ENCODE measurements at regions not wholly inside any gene's neighbourhood (a gene's known extent, or its start where the extent isn't known, plus 50 kb on each side); places are given as distances from the start of the nearest gene placed in this dataset.
"Not testable (repeated sequence)": the region's sequence is repeated elsewhere in the genome, so short reads cannot be mapped to it uniquely, and the experiment has no call there.

GRCh38 chr2:144738749-144739148, 218.8 kb upstream of the ZEB2 start:
- Histone ChIP-seq H3K9ac (ENCODE audit: low read length) (no peak overlapping the region), H3K36me3 (ENCODE audit: control insufficient read depth, insufficient read depth, low read length) (no peaks in the 10 kb centered on the region), H3K27me3 (ENCODE audit: control insufficient read depth, insufficient read depth, low read length) (no peaks in the 10 kb centered on the region), H3K4me1 (ENCODE audit: control insufficient read depth, insufficient read depth, low read length) (no peaks in the 10 kb centered on the region), H3K4me3 (ENCODE audit: low read length) (no peak overlapping the region), H3K27ac (ENCODE audit: low read depth, low read length) (no peak overlapping the region)

DNA sequence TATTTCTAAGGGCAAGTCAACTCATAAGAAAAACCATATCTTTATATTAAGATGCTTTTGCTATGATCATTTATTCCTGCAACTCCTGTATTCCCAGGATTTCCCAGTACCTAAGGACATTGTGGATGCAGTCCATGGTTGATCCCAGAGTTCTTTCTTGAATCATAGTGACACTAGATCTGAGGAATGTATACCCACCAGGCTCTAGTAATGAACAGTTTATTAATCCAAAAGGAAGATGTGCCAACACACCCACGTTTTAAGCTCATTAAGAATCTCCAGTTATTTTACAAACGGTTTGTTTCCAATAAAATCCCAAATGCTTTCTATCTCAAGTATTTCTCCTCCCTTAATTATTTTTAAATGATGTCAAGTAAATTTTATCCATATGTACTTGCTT, 210.8 kb upstream of the ZEB2 start:
- H3K27ac ChIP-seq (ENCODE audit: low read depth, low read length): no peak overlapping the region
- H3K9ac ChIP-seq (ENCODE audit: low read length): no peak overlapping the region
- no peaks in the 10 kb centered on the region for H3K4me1 ChIP-seq (ENCODE audit: control insufficient read depth, insufficient read depth, low read length)
- H3K36me3 ChIP-seq (ENCODE audit: control insufficient read depth, insufficient read depth, low read length): no peaks in the 10 kb centered on the region
- H3K4me3 ChIP-seq (ENCODE audit: low read length): no peak overlapping the region
- no peaks in the 10 kb centered on the region for H3K27me3 ChIP-seq (ENCODE audit: control insufficient read depth, insufficient read depth, low read length)

GRCh38 chr2:144724460-144724859, 204.5 kb upstream of the ZEB2 start:
- not testable (repeated sequence) for H3K36me3 ChIP-seq (ENCODE audit: control insufficient read depth, insufficient read depth, low read length); H3K4me1 ChIP-seq (ENCODE audit: control insufficient read depth, insufficient read depth, low read length); H3K4me3 ChIP-seq (ENCODE audit: low read length); H3K9ac ChIP-seq (ENCODE audit: low read length); H3K27ac ChIP-seq (ENCODE audit: low read depth, low read length); H3K27me3 ChIP-seq (ENCODE audit: control insufficient read depth, insufficient read depth, low read length)

DNA sequence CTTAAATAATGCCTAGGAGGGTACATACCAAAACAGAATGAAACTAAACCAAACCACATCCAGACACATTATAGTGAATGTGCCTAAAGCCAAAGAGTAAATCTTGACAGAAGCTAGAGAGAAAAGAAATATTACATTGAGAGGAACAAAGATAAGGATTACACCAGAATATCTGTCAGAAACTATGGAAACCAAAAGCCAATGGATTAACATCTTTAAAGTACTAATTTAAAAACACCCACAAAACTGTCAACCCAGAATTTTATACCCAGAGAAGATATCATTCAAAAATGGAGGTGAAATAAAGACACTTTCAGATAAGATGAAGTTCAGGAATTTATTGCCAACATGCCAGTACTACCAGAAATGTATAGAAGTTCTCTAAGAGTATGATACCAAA, 198.5 kb upstream of the ZEB2 start:
- no peak overlapping the region for H3K4me3 ChIP-seq (ENCODE audit: low read length)
- no peak overlapping the region for H3K9ac ChIP-seq (ENCODE audit: low read length)
- H3K27me3 ChIP-seq (ENCODE audit: control insufficient read depth, insufficient read depth, low read length): no peaks in the 10 kb centered on the region
- no peaks in the 10 kb centered on the region for H3K4me1 ChIP-seq (ENCODE audit: control insufficient read depth, insufficient read depth, low read length)
- H3K36me3 ChIP-seq (ENCODE audit: control insufficient read depth, insufficient read depth, low read length): no peaks in the 10 kb centered on the region
- H3K27ac ChIP-seq (ENCODE audit: low read depth, low read length): no peak overlapping the region

DNA sequence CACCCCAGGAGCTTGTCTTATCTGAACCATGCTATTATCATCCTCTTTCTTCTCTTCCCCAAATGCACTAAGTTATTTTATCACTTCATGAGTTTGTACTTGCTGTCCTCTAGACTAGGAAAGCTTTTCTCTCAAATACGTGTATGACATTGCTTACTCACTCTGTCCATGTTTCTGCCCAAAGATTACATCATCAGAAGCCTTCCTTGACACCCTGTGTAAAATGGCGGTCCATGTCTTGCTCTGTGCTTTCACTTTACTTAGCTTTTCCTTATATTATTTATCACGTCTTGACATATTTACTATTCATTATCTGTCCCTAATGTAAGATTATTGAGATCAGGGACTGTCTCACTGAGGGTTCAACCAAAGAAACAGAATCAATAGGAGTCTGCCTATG, 196.1 kb upstream of the ZEB2 start:
- no peak overlapping the region for H3K4me3 ChIP-seq (ENCODE audit: low read length)
- no peak overlapping the region for H3K9ac ChIP-seq (ENCODE audit: low read length)
- no peaks in the 10 kb centered on the region for H3K27me3 ChIP-seq (ENCODE audit: control insufficient read depth, insufficient read depth, low read length)
- no peaks in the 10 kb centered on the region for H3K4me1 ChIP-seq (ENCODE audit: control insufficient read depth, insufficient read depth, low read length)
- no peaks in the 10 kb centered on the region for H3K36me3 ChIP-seq (ENCODE audit: control insufficient read depth, insufficient read depth, low read length)
- no peak overlapping the region for H3K27ac ChIP-seq (ENCODE audit: low read depth, low read length)

DNA sequence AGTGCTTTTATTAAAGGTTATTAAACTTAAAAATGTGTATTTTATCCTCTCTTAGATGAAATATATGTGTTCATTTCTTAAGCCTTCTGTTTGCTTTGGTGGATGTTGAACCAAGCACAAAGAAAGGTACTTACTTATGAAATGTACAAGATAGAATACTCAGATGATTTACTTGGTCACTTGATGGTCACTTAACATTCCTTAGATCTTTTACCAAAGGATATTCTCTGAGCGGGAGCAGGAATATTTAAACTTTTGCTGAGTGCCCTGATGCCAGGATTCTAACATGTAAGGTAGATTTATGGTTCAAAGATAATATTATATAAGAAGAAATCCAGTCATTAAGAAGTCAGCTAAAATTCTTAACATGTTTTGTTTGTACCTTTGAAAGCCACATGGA, 193.5 kb upstream of the ZEB2 start:
- Histone ChIP-seq H3K4me1 (ENCODE audit: control insufficient read depth, insufficient read depth, low read length) (no peaks in the 10 kb centered on the region), H3K4me3 (ENCODE audit: low read length) (no peak overlapping the region), H3K9ac (ENCODE audit: low read length) (no peak overlapping the region), H3K27ac (ENCODE audit: low read depth, low read length) (no peak overlapping the region), H3K36me3 (ENCODE audit: control insufficient read depth, insufficient read depth, low read length) (no peaks in the 10 kb centered on the region), H3K27me3 (ENCODE audit: control insufficient read depth, insufficient read depth, low read length) (no peaks in the 10 kb centered on the region)

DNA sequence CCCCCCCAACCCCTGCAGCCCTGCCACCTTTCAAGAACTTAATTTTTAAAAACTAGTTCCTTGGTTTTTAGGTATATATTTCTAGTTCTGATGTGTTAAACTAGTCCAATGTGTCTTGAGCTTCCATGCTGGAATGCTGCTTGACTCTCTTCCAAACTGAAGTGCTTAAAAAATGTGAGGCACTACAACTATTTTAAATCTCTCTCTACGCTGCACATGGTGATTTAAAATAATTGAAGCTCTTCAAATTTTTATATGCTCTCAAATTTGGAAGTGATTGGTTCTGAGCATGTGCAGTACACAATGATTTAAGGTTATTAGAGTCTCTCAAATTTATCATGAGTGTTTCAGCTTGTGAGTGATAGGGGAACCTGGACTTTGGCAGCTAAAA, 192.6 kb upstream of the ZEB2 start:
- Histone ChIP-seq H3K27ac (ENCODE audit: low read depth, low read length) (peak overlapping the region; percentile 17), H3K9ac (ENCODE audit: low read length) (no peak overlapping the region), H3K27me3 (ENCODE audit: control insufficient read depth, insufficient read depth, low read length) (no peaks in the 10 kb centered on the region), H3K36me3 (ENCODE audit: control insufficient read depth, insufficient read depth, low read length) (no peaks in the 10 kb centered on the region), H3K4me1 (ENCODE audit: control insufficient read depth, insufficient read depth, low read length) (no peaks in the 10 kb centered on the region), H3K4me3 (ENCODE audit: low read length) (no peak overlapping the region)

- H3K27ac ChIP-seq (ENCODE audit: low read depth, low read length): peak overlapping the region; percentile 17
- H3K9ac ChIP-seq (ENCODE audit: low read length): no peak overlapping the region
- no peaks in the 10 kb centered on the region for H3K27me3 ChIP-seq (ENCODE audit: control insufficient read depth, insufficient read depth, low read length)
- no peak overlapping the region for H3K4me3 ChIP-seq (ENCODE audit: low read length)
- no peaks in the 10 kb centered on the region for H3K36me3 ChIP-seq (ENCODE audit: control insufficient read depth, insufficient read depth, low read length)
- H3K4me1 ChIP-seq (ENCODE audit: control insufficient read depth, insufficient read depth, low read length): no peaks in the 10 kb centered on the region
Observed at GRCh38 chr2:144711630-144712549, 192.0 kb upstream of the ZEB2 start.

DNA sequence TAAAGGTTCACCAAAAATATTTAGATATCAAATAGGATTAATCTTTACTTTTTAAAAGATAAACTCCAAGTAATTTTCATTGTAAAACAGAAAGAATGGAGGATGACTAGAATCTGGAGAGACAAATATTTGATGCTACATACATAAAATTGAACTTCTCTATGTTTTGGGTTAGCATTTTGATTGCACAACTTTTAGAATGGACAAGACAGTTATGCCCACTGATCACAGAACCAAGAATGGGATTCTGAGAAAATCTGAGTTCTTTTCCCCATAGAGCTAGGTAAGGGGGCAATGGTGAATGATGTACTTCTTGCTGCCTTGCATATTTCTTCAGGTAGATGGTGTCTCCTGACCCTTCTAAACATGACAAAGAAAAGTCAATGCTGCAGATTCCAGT, 191.2 kb upstream of the ZEB2 start:
- Histone ChIP-seq H3K4me3 (ENCODE audit: low read length) (no peak overlapping the region), H3K4me1 (ENCODE audit: control insufficient read depth, insufficient read depth, low read length) (no peaks in the 10 kb centered on the region), H3K9ac (ENCODE audit: low read length) (no peak overlapping the region), H3K27me3 (ENCODE audit: control insufficient read depth, insufficient read depth, low read length) (no peaks in the 10 kb centered on the region), H3K27ac (ENCODE audit: low read depth, low read length) (no peak overlapping the region), H3K36me3 (ENCODE audit: control insufficient read depth, insufficient read depth, low read length) (no peaks in the 10 kb centered on the region)

DNA sequence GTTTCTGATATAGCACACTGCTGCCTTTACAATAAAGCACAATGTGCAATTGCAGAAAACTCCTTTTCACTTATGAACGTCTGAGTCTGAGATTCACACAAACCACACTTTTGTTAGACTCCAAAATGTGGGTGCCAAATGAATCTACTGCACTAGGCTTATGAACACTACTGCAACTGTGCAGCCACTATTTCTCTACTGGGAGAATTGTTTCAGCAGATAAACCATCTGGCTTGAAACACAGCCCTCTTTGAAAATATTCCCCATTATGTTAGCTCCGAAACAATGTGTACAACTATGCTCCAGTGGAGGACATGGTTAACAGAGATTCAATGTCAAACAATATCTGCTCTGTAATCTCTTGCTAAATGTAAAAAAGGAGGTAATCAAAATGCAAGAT, 188.7 kb upstream of the ZEB2 start:
- no peaks in the 10 kb centered on the region for H3K4me1 ChIP-seq (ENCODE audit: control insufficient read depth, insufficient read depth, low read length)
- H3K9ac ChIP-seq (ENCODE audit: low read length): no peak overlapping the region
- no peak overlapping the region for H3K4me3 ChIP-seq (ENCODE audit: low read length)
- H3K36me3 ChIP-seq (ENCODE audit: control insufficient read depth, insufficient read depth, low read length): no peaks in the 10 kb centered on the region
- no peaks in the 10 kb centered on the region for H3K27me3 ChIP-seq (ENCODE audit: control insufficient read depth, insufficient read depth, low read length)
- H3K27ac ChIP-seq (ENCODE audit: low read depth, low read length): no peak overlapping the region

DNA sequence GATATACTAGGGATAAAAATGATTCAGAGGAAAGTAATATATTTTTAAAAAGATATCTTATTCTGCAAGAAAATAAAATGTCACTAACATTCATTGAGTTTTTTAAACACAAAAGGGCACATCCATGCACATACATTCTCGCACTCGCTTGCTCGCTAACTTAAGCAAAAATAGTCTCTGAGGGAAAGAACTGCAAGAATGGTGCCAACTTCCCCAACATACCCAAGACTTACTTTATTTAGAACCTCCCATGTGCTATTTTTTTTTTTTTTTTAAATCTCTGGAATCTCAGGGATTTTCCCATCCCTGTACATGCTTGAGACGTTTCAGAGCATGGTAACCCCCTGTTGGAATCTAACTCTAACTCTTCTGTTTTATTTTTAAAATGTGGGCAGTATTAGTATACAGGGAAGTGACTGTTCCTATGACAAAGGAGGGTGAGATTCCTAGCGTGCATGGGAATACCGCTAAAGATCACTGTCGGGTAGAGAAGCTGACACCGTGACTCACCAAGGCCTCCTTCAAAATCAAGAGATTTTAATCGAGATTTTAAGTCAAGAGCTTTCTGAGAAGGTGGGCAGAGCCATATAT, 187.9 kb upstream of the ZEB2 start:
- no peak overlapping the region for H3K4me3 ChIP-seq (ENCODE audit: low read length)
- no peaks in the 10 kb centered on the region for H3K4me1 ChIP-seq (ENCODE audit: control insufficient read depth, insufficient read depth, low read length)
- H3K27me3 ChIP-seq (ENCODE audit: control insufficient read depth, insufficient read depth, low read length): no peaks in the 10 kb centered on the region
- H3K27ac ChIP-seq (ENCODE audit: low read depth, low read length): no peak overlapping the region
- no peaks in the 10 kb centered on the region for H3K36me3 ChIP-seq (ENCODE audit: control insufficient read depth, insufficient read depth, low read length)
- no peak overlapping the region for H3K9ac ChIP-seq (ENCODE audit: low read length)

DNA sequence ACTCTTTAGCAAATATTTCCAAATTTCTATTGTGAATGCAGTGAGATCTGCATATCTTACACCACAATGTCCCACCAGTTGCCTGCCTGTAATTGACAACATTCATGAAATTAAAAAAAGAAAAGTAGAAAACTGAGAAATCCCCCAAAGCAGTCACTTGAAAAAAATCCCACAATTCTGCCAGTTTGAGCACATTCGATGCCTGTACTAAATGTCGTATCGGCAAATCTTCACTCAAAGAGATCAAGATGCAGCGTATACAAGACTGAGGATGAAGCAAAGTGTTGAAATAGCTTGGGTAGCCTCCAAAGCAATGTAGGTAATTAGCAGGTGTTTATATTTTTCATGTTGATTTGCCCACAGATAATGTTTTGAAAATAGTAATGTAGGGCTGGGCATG, 186.7 kb upstream of the ZEB2 start:
- H3K9ac ChIP-seq (ENCODE audit: low read length): no peak overlapping the region
- H3K27ac ChIP-seq (ENCODE audit: low read depth, low read length): no peak overlapping the region
- no peak overlapping the region for H3K4me3 ChIP-seq (ENCODE audit: low read length)
- no peaks in the 10 kb centered on the region for H3K27me3 ChIP-seq (ENCODE audit: control insufficient read depth, insufficient read depth, low read length)
- no peaks in the 10 kb centered on the region for H3K4me1 ChIP-seq (ENCODE audit: control insufficient read depth, insufficient read depth, low read length)
- H3K36me3 ChIP-seq (ENCODE audit: control insufficient read depth, insufficient read depth, low read length): no peaks in the 10 kb centered on the region

Data from rectal smooth muscle tissue (tissue), 1 donor.